Cardiac septum (tissue), 1 donor: ENCODE measurements at regions not wholly inside any gene's neighbourhood (a gene's known extent, or its start where the extent isn't known, plus 50 kb on each side); places are given as distances from the start of the nearest gene placed in this dataset.

Experiments
- DNase-seq: peaks from one replicate; pipeline ENCODE4 v3.0.0-alpha.2; 2020; ENCODE audit warnings: low spot score
- intact Hi-C: fragments of 100-400 bp; cut with DNase I; formaldehyde crosslinking; loops from one replicate; pipeline ENCODE4 v1.14.0; 2022
- donor health status: DM: no; HTN: no; CAD: no.

GRCh38 chr5:33329891-33330290 is 110.9 kb upstream of the TARS1 start:
- intact Hi-C loops: no loop called here
- no peak for DNase-seq

- intact Hi-C loops: no loop called here
- no peak for DNase-seq
Observed at GRCh38 chr5:33330426-33330825, 110.3 kb upstream of the TARS1 start.

GRCh38 chr5:33330992-33331391 is 109.8 kb upstream of the TARS1 start:
- intact Hi-C loops: no loop called here
- no peak for DNase-seq

- intact Hi-C loops: no loop called here
- DNase-seq: no peak
Observed at GRCh38 chr5:33332804-33333203, 108.0 kb upstream of the TARS1 start.

- intact Hi-C loops: no loop called here
Observed at GRCh38 chr5:33334829-33335228, 105.9 kb upstream of the TARS1 start.

GRCh38 chr5:33336891-33337636 is 103.7 kb upstream of the TARS1 start:
- DNase-seq: no peak
- intact Hi-C loops: no loop called here

More at GRCh38 chr5:33334829-33335228, 105.9 kb upstream of the TARS1 start:
- no peak for DNase-seq

- intact Hi-C loops: no loop called here
- no peak for DNase-seq
Observed at GRCh38 chr5:33337637-33337992, 103.2 kb upstream of the TARS1 start.

- intact Hi-C loops: no loop called here
- no peak for DNase-seq
Observed at GRCh38 chr5:33338336-33339110, 102.2 kb upstream of the TARS1 start.

GRCh38 chr5:33339413-33339812 is 101.4 kb upstream of the TARS1 start:
- intact Hi-C loops: no loop called here
- no peak for DNase-seq

GRCh38 chr5:33340195-33340594 is 100.6 kb upstream of the TARS1 start:
- DNase-seq: no peak
- intact Hi-C loops: no loop called here

GRCh38 chr5:33341351-33341750 is 99.4 kb upstream of the TARS1 start:
- intact Hi-C loops: no loop called here
- DNase-seq: no peak

- no peak for DNase-seq
- intact Hi-C loops: no loop called here
Observed at GRCh38 chr5:33343676-33344327, 97.0 kb upstream of the TARS1 start.

- DNase-seq: no peak
- intact Hi-C loops: no loop called here
Observed at GRCh38 chr5:33346534-33346933, 94.2 kb upstream of the TARS1 start.

GRCh38 chr5:33361781-33362180 is 79.0 kb upstream of the TARS1 start:
- intact Hi-C loops: loop anchor here (5.0 kb wide), 1 partner anchor 39 kb away; no protein-coding TSS in a partner anchor

GRCh38 chr5:33362915-33363314 is 77.8 kb upstream of the TARS1 start:
- intact Hi-C loops: loop anchor here (5.0 kb wide), 1 partner anchor 41 kb away; no protein-coding TSS in a partner anchor
- no peak for DNase-seq

More at GRCh38 chr5:33361781-33362180, 79.0 kb upstream of the TARS1 start:
- DNase-seq: no peak

GRCh38 chr5:33363537-33363936 is 77.2 kb upstream of the TARS1 start:
- DNase-seq: no peak
- intact Hi-C loops: loop anchor here (5.0 kb wide), 1 partner anchor 41 kb away; no protein-coding TSS in a partner anchor

GRCh38 chr5:33364406-33364805 is 76.4 kb upstream of the TARS1 start:
- no peak for DNase-seq
- intact Hi-C loops: loop anchor here (5.0 kb wide), 1 partner anchor 42 kb away; no protein-coding TSS in a partner anchor

GRCh38 chr5:33367416-33367815 is 73.3 kb upstream of the TARS1 start:
- no peak for DNase-seq
- intact Hi-C loops: no loop called here

- DNase-seq: no peak
Observed at GRCh38 chr5:33369485-33370465, 71.0 kb upstream of the TARS1 start.

More at GRCh38 chr5:33369485-33370465, 71.0 kb upstream of the TARS1 start:
- intact Hi-C loops: loop anchor here (5.0 kb wide), 1 partner anchor 62 kb away; no protein-coding TSS in a partner anchor
